ENCODE measurements at regions not wholly inside any gene's neighbourhood (a gene's known extent, or its start where the extent isn't known, plus 50 kb on each side); places are given as distances from the start of the nearest gene placed in this dataset.

DNA sequence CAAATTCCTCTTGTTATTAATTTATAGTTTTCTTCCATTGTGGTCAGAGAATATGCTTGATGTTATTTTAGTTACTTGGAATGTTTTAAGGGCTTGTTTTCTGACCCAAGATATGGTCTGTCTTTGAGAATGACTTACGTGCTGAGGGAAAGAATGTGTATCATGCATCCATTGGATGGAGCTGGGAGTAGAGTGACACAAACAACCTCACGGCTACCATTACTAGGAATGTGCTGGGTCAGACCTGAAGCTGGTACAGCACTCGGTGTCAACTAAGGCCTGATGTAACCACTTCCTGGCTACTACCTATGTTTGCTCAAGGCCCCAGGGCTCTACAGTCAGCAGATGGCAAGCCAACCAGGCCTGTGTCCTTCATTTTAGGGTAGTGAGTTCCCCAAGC lies 257.8 kb downstream of the FAT4 start:
- Histone ChIP-seq H3K4me1 (no peaks in the 10 kb centered on the region), H3K27ac (no peak overlapping the region), H3K4me3 (no peak overlapping the region), H3K36me3 (no peaks in the 10 kb centered on the region), H3K27me3 (no peaks in the 10 kb centered on the region), H3K9me3 (no peaks in the 10 kb centered on the region)
- intact Hi-C loops (cut with DNase I), result no loop called here
- TF ChIP-seq, protein P1, sequence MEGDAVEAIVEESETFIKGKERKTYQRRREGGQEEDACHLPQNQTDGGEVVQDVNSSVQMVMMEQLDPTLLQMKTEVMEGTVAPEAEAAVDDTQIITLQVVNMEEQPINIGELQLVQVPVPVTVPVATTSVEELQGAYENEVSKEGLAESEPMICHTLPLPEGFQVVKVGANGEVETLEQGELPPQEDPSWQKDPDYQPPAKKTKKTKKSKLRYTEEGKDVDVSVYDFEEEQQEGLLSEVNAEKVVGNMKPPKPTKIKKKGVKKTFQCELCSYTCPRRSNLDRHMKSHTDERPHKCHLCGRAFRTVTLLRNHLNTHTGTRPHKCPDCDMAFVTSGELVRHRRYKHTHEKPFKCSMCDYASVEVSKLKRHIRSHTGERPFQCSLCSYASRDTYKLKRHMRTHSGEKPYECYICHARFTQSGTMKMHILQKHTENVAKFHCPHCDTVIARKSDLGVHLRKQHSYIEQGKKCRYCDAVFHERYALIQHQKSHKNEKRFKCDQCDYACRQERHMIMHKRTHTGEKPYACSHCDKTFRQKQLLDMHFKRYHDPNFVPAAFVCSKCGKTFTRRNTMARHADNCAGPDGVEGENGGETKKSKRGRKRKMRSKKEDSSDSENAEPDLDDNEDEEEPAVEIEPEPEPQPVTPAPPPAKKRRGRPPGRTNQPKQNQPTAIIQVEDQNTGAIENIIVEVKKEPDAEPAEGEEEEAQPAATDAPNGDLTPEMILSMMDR (IDR thresholded peaks at IDR 0.05), result no peak
- TF ChIP-seq POLR2A (IDR thresholded peaks at IDR 0.05), result no peak
- TF ChIP-seq POLR2AphosphoS5 (IDR thresholded peaks at IDR 0.05; ENCODE audit: insufficient read depth in 1 of 2, low read depth in 1 of 2), result no peak
- DNase-seq (ENCODE audit: extremely low spot score in 2 of 2), result no peak

DNA sequence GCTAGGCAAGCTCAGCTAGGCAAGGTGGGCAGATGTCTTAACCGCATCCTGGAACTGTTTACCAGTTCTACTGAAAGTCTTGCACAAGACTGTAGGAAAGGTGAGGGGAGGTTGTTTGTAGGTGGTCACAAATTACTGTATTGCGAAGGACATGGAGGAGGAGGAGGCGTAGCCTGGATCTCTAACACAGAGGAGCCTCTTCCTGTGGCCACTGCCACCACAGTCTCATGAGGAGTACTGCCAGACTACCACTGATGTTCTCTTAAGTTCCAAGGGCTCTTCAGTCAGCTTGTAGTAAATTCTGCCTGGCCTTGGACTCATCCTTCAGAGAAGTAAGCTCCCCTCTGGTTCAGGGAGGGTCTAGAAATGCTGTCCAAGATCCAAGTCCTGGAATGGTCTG lies 258.6 kb downstream of the FAT4 start:
- no peak for DNase-seq (ENCODE audit: extremely low spot score in 2 of 2)
- Histone ChIP-seq H3K4me1 (no peaks in the 10 kb centered on the region), H3K27me3 (no peaks in the 10 kb centered on the region), H3K27ac (no peak overlapping the region), H3K4me3 (no peak overlapping the region), H3K36me3 (no peaks in the 10 kb centered on the region), H3K9me3 (no peaks in the 10 kb centered on the region)
- TF ChIP-seq, protein P1 (IDR thresholded peaks at IDR 0.05), result no peak
- TF ChIP-seq POLR2AphosphoS5 (IDR thresholded peaks at IDR 0.05; ENCODE audit: insufficient read depth in 1 of 2, low read depth in 1 of 2) (no peak), POLR2A (IDR thresholded peaks at IDR 0.05) (no peak)
- intact Hi-C loops (cut with DNase I), result no loop called here

DNA sequence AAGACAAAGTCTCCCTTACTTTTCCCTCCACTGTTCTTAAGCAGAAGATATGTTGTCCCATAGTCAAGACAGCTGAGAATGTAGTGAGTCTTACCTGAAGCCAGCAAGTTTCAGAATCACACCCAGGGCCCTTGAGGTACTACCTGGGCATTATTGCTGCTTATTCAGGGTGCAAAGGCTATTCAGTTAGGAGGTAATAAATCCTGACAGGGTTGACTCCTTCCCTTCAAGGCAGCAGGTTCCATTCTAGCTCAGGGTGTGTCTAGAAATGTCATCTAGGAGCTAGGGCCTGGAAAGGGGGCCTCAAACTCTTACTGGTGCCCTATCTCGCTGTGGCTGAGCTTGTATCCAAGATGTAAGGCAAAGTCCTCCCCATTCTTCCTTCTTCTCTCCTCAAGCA lies 259.0 kb downstream of the FAT4 start:
- no peak overlapping the region for H3K4me3 ChIP-seq
- intact Hi-C loops (cut with DNase I), result no loop called here
- H3K27me3 ChIP-seq, result no peaks in the 10 kb centered on the region
- H3K9me3 ChIP-seq, result no peaks in the 10 kb centered on the region
- H3K4me1 ChIP-seq, result no peaks in the 10 kb centered on the region
- DNase-seq (ENCODE audit: extremely low spot score in 2 of 2), result no peak
- H3K36me3 ChIP-seq, result no peaks in the 10 kb centered on the region
- no peak overlapping the region for H3K27ac ChIP-seq
- TF ChIP-seq POLR2A (IDR thresholded peaks at IDR 0.05) (no peak), POLR2AphosphoS5 (IDR thresholded peaks at IDR 0.05; ENCODE audit: insufficient read depth in 1 of 2, low read depth in 1 of 2) (no peak)
- TF ChIP-seq, protein P1 (IDR thresholded peaks at IDR 0.05), result no peak

DNA sequence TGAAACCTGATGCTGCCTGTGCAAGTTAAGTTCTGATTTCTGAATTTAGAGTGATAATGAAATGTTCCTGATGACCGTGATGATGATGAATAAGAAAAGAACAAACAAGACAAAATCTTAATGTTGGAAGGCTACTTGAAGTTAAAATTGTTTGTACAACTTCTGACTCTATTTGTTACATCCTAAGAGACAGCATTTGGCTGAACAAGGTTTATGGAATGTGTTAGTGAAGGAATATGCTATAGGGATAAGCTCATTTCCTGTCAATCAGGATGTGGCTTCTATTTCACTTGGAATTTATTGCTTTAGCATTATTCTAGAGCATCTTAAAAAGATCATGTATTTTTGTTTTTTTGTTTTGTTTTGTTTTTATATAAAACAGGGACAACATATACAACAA lies 267.5 kb downstream of the FAT4 start:
- intact Hi-C loops (cut with DNase I), result no loop called here
- DNase-seq (ENCODE audit: extremely low spot score in 2 of 2), result no peak
- TF ChIP-seq POLR2A (IDR thresholded peaks at IDR 0.05) (no peak), POLR2AphosphoS5 (IDR thresholded peaks at IDR 0.05; ENCODE audit: insufficient read depth in 1 of 2, low read depth in 1 of 2) (no peak)
- TF ChIP-seq, protein P1 (IDR thresholded peaks at IDR 0.05), result no peak
- no peaks in the 10 kb centered on the region for H3K27me3 ChIP-seq
- H3K36me3 ChIP-seq, result no peaks in the 10 kb centered on the region
- no peaks in the 10 kb centered on the region for H3K4me1 ChIP-seq
- no peak overlapping the region for H3K27ac ChIP-seq
- H3K4me3 ChIP-seq, result no peak overlapping the region
- H3K9me3 ChIP-seq, result no peaks in the 10 kb centered on the region

DNA sequence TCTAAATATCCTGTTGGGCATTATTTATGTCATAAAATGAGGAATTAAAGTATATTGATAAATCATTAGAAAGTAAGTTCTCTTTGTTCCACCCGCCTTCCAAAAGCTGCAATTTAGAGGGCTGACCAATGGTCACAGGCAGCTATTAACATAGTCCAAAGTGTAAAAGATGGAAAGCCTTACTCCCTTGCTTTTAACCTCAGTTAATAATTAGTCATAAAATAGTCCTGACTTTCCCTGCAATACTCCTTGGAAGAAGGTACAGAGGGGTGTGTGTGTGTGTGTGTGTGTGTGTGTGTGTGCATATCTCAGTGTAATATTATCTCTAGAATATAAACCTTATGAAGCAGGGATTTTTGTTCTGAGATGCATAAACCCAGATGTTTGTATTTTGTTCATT lies 275.4 kb downstream of the FAT4 start:
- no peaks in the 10 kb centered on the region for H3K9me3 ChIP-seq
- no peaks in the 10 kb centered on the region for H3K36me3 ChIP-seq
- no peaks in the 10 kb centered on the region for H3K27me3 ChIP-seq
- H3K4me1 ChIP-seq, result no peaks in the 10 kb centered on the region
- H3K27ac ChIP-seq, result no peak overlapping the region
- no peak overlapping the region for H3K4me3 ChIP-seq
- TF ChIP-seq, protein P1 (IDR thresholded peaks at IDR 0.05), result no peak
- TF ChIP-seq POLR2A (IDR thresholded peaks at IDR 0.05), result no peak
- TF ChIP-seq POLR2AphosphoS5 (IDR thresholded peaks at IDR 0.05; ENCODE audit: insufficient read depth in 1 of 2, low read depth in 1 of 2), result no peak
- intact Hi-C loops (cut with DNase I), result no loop called here
- DNase-seq (ENCODE audit: extremely low spot score in 2 of 2), result no peak
